Epidermal melanocyte (primary cell): ENCODE measurements at regions not wholly inside any gene's neighbourhood (a gene's known extent, or its start where the extent isn't known, plus 50 kb on each side); places are given as distances from the start of the nearest gene placed in this dataset.
A peak's percentile ranks its signal among the peaks of the same experiment; 100 is the strongest.
"Not testable (repeated sequence)": the region's sequence is repeated elsewhere in the genome, so short reads cannot be mapped to it uniquely, and the experiment has no call there.

Source experiments
- DNase-seq: peaks from one replicate; pipeline ENCODE4 v3.0.0; 2011; ENCODE audit warnings: low spot score; ENCODE audit not compliant: insufficient read length

- DNase-seq, result no peak
Observed at GRCh38 chr12:46670636-46671035, 155.2 kb downstream of the SLC38A4 start.

- DNase-seq, result no peak
Observed at GRCh38 chr12:46669720-46670119, 156.1 kb downstream of the SLC38A4 start.

- DNase-seq, result no peak
Observed at GRCh38 chr12:46667551-46667950, 158.2 kb downstream of the SLC38A4 start.

- DNase-seq, result peak; percentile 22
Observed at GRCh38 chr12:46664761-46665287, 161.0 kb downstream of the SLC38A4 start.

- no peak for DNase-seq
Observed at GRCh38 chr12:46663318-46663717, 162.5 kb downstream of the SLC38A4 start.

- peak; percentile 72 for DNase-seq
Observed at GRCh38 chr12:46661110-46661845, 164.5 kb downstream of the SLC38A4 start.

GRCh38 chr12:46660719-46661109, 165.1 kb downstream of the SLC38A4 start:
- no peak for DNase-seq

GRCh38 chr12:46660276-46660675, 165.5 kb downstream of the SLC38A4 start:
- DNase-seq, result no peak

GRCh38 chr12:46659824-46660223, 166.0 kb downstream of the SLC38A4 start:
- no peak for DNase-seq

GRCh38 chr12:46659032-46659650, 166.7 kb downstream of the SLC38A4 start:
- DNase-seq, result no peak

- no peak for DNase-seq
Observed at GRCh38 chr12:46657453-46658411, 168.1 kb downstream of the SLC38A4 start.

- DNase-seq, result not testable (repeated sequence)
Observed at GRCh38 chr12:46655984-46656383, 169.8 kb downstream of the SLC38A4 start.

- DNase-seq, result no peak
Observed at GRCh38 chr12:46653311-46653710, 172.5 kb downstream of the SLC38A4 start.

- no peak for DNase-seq
Observed at GRCh38 chr12:46652692-46653091, 173.1 kb downstream of the SLC38A4 start.

- DNase-seq, result no peak
Observed at GRCh38 chr12:46650688-46651087, 175.1 kb downstream of the SLC38A4 start.

GRCh38 chr12:46649433-46649832, 176.4 kb downstream of the SLC38A4 start:
- no peak for DNase-seq

GRCh38 chr12:46647034-46647433, 178.8 kb downstream of the SLC38A4 start:
- DNase-seq, result no peak

- not testable (repeated sequence) for DNase-seq
Observed at GRCh38 chr12:46641649-46642048, 184.1 kb downstream of the SLC38A4 start.

GRCh38 chr12:46635818-46636217, 190.0 kb downstream of the SLC38A4 start:
- no peak for DNase-seq

GRCh38 chr12:46629331-46630229, 196.2 kb downstream of the SLC38A4 start:
- DNase-seq, result no peak

GRCh38 chr12:46628176-46628575, 197.6 kb downstream of the SLC38A4 start:
- no peak for DNase-seq
